Neural progenitor cell (in vitro differentiated cells): ENCODE measurements at regions not wholly inside any gene's neighbourhood (a gene's known extent, or its start where the extent isn't known, plus 50 kb on each side); places are given as distances from the start of the nearest gene placed in this dataset.

ENCODE experiments used
- DNase-seq: peaks from one replicate; pipeline ENCODE4 v3.0.0-alpha.2; 2016; ENCODE audit warnings: low spot score
- H2AFZ ChIP-seq: fragments of 200-600 bp; sonication (generic); replicated peaks from 2 replicates; pipeline ENCODE4 v1.6.1; 2016; ENCODE audit warnings: antibody characterized with exemption
- H3F3A ChIP-seq: fragments of 200-600 bp; sonication (generic); 2 replicates; pipeline ENCODE4 v1.6.1; 2016; ENCODE audit warnings: antibody characterized with exemption, low read depth
- H3K27ac ChIP-seq: fragments of 200-600 bp; sonication (generic); 2 replicates; pipeline ENCODE4 v1.5.1; 2016; ENCODE audit warnings: mild to moderate bottlenecking
- H3K27me3 ChIP-seq: fragments of 200-600 bp; sonication (generic); 2 replicates; pipeline ENCODE4 v1.6.1; 2016; ENCODE audit warnings: mild to moderate bottlenecking, moderate library complexity
- H3K36me3 ChIP-seq: fragments of 200-600 bp; sonication (generic); 2 replicates; pipeline ENCODE4 v1.5.1; 2016
- H3K4me1 ChIP-seq: fragments of 200-600 bp; sonication (generic); 2 replicates; pipeline ENCODE4 v1.6.1; 2016; ENCODE audit warnings: mixed run types
- H3K4me2 ChIP-seq: fragments of 200-600 bp; sonication (generic); 2 replicates; pipeline ENCODE4 v1.6.1; 2016
- H3K4me3 ChIP-seq: fragments of 200-600 bp; sonication (generic); 2 replicates; pipeline ENCODE4 v1.5.1; 2016
- H3K79me2 ChIP-seq: fragments of 200-600 bp; sonication (generic); 2 replicates; pipeline ENCODE4 v1.6.1; 2016; ENCODE audit warnings: low read depth
- H3K9ac ChIP-seq: fragments of 200-600 bp; sonication (generic); 2 replicates; pipeline ENCODE4 v1.6.1; 2016
- H3K9me3 ChIP-seq: fragments of 200-600 bp; sonication (generic); 2 replicates; pipeline ENCODE4 v1.5.1; 2016; ENCODE audit warnings: low read depth
- H4K20me1 ChIP-seq: fragments of 200-600 bp; sonication (generic); 2 replicates; pipeline ENCODE4 v1.6.1; 2016; ENCODE audit warnings: low read depth
- H3K27ac Mint-ChIP-seq: 3 replicates; pipeline ENCODE4 v1.8.0; 2021; ENCODE audit warnings: mixed read lengths
- H3K27me3 Mint-ChIP-seq: 2 replicates; pipeline ENCODE4 v1.8.0; 2022; ENCODE audit warnings: low read depth, mild to moderate bottlenecking, inconsistent platforms, moderate library complexity, mixed read lengths; ENCODE audit not compliant: insufficient read depth
- H3K36me3 Mint-ChIP-seq: 3 replicates; pipeline ENCODE4 v1.8.0; 2021; ENCODE audit warnings: mixed read lengths
- H3K4me1 Mint-ChIP-seq: 3 replicates; pipeline ENCODE4 v1.8.0; 2021; ENCODE audit warnings: mixed read lengths
- H3K4me3 Mint-ChIP-seq: 3 replicates; pipeline ENCODE4 v1.8.0; 2021; ENCODE audit warnings: mild to moderate bottlenecking, moderate library complexity, mixed read lengths
- H3K9me3 Mint-ChIP-seq: 3 replicates; pipeline ENCODE4 v1.8.0; 2020; ENCODE audit warnings: mixed read lengths
- CTCF ChIP-seq: fragments of 200-600 bp; sonication (generic); IDR thresholded peaks from 2 replicates; pipeline ENCODE4 v1.5.1; 2017; ENCODE audit warnings: antibody characterized with exemption, mild to moderate bottlenecking
- EZH2 ChIP-seq: fragments of 200-600 bp; sonication (generic); IDR thresholded peaks from 2 replicates; pipeline ENCODE4 v1.6.1; 2017; ENCODE audit warnings: antibody characterized with exemption, mild to moderate bottlenecking, moderate library complexity
- EZH2phosphoT487 ChIP-seq: fragments of 200-600 bp; sonication (generic); IDR thresholded peaks from 2 replicates; pipeline ENCODE4 v1.6.1; 2017; ENCODE audit warnings: antibody characterized with exemption

DNA sequence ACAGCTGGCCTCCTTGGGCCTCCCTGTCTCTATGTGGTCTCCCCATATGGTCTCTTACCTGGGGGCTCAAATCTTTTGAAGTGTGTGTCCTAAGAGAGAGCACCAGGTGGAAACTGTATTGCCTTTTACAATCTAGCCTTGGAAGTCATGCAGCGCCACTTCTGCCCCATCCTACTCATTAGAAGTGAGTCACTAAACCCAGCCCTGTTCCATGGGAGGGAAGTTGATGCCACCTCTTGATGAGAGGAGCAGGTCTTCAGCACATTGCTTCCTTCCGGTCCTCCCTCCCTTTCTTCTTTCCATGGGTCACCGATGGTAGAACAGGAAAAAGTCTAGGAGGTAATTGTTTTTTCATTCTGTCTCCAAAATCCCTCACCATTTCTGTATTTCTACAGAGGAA is 156.3 kb downstream of the FOXA2 start:
- Histone ChIP-seq H4K20me1 (peaks cover 22% of the 10 kb centered on the region), H3K9ac (no peak overlapping the region), H3K9me3 (no peaks in the 10 kb centered on the region), H3K4me1 (peaks cover 39% of the 10 kb centered on the region), H3K27ac (no peak overlapping the region), H3F3A (peaks cover 24% of the 10 kb centered on the region), H3K4me3 (no peak overlapping the region), H3K79me2 (no peaks in the 10 kb centered on the region), H3K36me3 (no peaks in the 10 kb centered on the region), H2AFZ (no peak overlapping the region), H3K4me2 (no peak overlapping the region), H3K27me3 (peaks cover 100% of the 10 kb centered on the region)
- no peak overlapping the region for H3K27ac Mint-ChIP-seq
- H3K36me3 Mint-ChIP-seq, result peaks cover 2% of the 10 kb centered on the region
- no peak overlapping the region for H3K4me3 Mint-ChIP-seq
- peaks cover 29% of the 10 kb centered on the region for H3K4me1 Mint-ChIP-seq
- DNase-seq, result no peak
- TF ChIP-seq EZH2phosphoT487, result no peak
- no peak for TF ChIP-seq CTCF
- no peak for TF ChIP-seq EZH2
- H3K27me3 Mint-ChIP-seq, result peaks cover 73% of the 10 kb centered on the region
- H3K9me3 Mint-ChIP-seq, result peaks cover under 1% of the 10 kb centered on the region

GRCh38 chr20:22426772-22427171 is 157.6 kb downstream of the FOXA2 start:
- Histone ChIP-seq H3F3A (peaks cover 24% of the 10 kb centered on the region), H3K4me2 (no peak overlapping the region), H3K4me3 (no peak overlapping the region), H3K9ac (no peak overlapping the region), H3K9me3 (no peaks in the 10 kb centered on the region), H3K4me1 (peaks cover 34% of the 10 kb centered on the region), H3K79me2 (no peaks in the 10 kb centered on the region), H2AFZ (no peak overlapping the region), H3K36me3 (no peaks in the 10 kb centered on the region), H3K27ac (no peak overlapping the region), H3K27me3 (peaks cover 100% of the 10 kb centered on the region), H4K20me1 (peaks cover 22% of the 10 kb centered on the region)
- no peak overlapping the region for H3K4me3 Mint-ChIP-seq
- H3K4me1 Mint-ChIP-seq, result peaks cover 29% of the 10 kb centered on the region
- H3K9me3 Mint-ChIP-seq, result no peaks in the 10 kb centered on the region
- no peak for DNase-seq
- no peak for TF ChIP-seq CTCF
- no peak for TF ChIP-seq EZH2phosphoT487
- no peak for TF ChIP-seq EZH2
- no peak overlapping the region for H3K27ac Mint-ChIP-seq
- H3K27me3 Mint-ChIP-seq, result peaks cover 60% of the 10 kb centered on the region
- H3K36me3 Mint-ChIP-seq, result peaks cover 2% of the 10 kb centered on the region

DNA sequence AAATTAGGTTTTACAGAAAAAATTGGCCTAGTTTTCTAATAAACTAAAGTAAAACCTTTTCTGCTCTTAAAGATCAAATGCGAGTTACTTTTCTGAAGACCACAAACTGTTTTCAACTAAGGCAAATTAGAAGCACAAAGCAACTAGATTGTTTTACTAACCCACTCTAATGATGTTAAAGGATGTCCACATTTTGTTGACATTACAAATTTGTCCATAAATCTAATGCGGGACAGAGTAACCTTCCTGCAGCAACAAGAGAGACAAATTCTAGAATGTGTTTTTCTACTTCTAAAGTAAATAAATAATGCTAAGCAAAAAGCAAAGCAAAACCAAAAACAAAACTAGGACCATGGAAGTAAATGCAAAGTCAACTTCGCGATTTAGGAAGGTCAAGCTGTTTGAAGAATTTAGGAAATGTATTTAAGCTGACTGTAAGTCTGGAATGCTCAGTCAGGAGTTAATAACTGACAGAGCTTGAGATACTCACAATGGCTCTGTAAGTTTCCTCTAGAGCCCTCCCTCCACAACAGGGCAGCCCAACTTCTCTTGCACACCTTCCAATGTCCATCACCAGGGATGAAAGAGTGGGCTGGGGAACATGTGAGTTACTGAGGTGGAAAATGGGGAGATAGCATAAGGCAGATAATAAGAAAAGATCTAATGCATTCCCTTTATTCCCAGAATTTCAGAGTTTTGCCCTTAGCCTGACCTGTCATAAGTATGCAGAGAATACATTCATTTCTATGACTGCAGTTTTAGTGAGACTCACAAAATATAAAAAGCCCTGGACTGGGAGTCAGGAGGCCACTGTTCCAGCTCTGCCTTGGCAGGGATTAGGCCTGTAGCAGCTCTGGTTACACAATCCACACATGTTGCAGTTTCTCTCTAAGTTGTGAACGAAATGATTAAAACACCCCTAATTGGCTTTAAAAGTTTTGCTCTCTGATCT is 158.8 kb downstream of the FOXA2 start:
- H3K4me3 ChIP-seq, result no peak overlapping the region
- Mint-ChIP-seq H3K4me1 (peaks cover 23% of the 10 kb centered on the region), H3K36me3 (peaks cover 2% of the 10 kb centered on the region), H3K9me3 (peaks cover 5% of the 10 kb centered on the region), H3K27me3 (peaks cover 60% of the 10 kb centered on the region), H3K4me3 (no peak overlapping the region), H3K27ac (no peak overlapping the region)
- no peaks in the 10 kb centered on the region for H3K79me2 ChIP-seq
- TF ChIP-seq EZH2phosphoT487 (no peak), CTCF (no peak), EZH2 (no peak)
- peaks cover 18% of the 10 kb centered on the region for H3F3A ChIP-seq
- peaks cover 17% of the 10 kb centered on the region for H4K20me1 ChIP-seq
- H3K4me1 ChIP-seq, result peaks cover 24% of the 10 kb centered on the region
- no peaks in the 10 kb centered on the region for H3K9me3 ChIP-seq
- H3K4me2 ChIP-seq, result no peak overlapping the region
- no peak overlapping the region for H2AFZ ChIP-seq
- no peak overlapping the region for H3K9ac ChIP-seq
- H3K27me3 ChIP-seq, result peaks cover 100% of the 10 kb centered on the region
- no peak for DNase-seq
- H3K27ac ChIP-seq, result no peak overlapping the region
- H3K36me3 ChIP-seq, result no peaks in the 10 kb centered on the region
